A549 (cell line): ENCODE measurements at regions not wholly inside any gene's neighbourhood (a gene's known extent, or its start where the extent isn't known, plus 50 kb on each side); places are given as distances from the start of the nearest gene placed in this dataset.

Experiments used
- ATAC-seq, 2 experiments: fragments of 200-7000 bp in 1 of 2; fragments of >200 bp in 1 of 2; cut with Nextera tagmentation in 1 of 2; cut with Tn5 transposase in 1 of 2; 3 replicates each; pipeline versions ENCODE4 v1.8.0 to v1.9.1; 2018 to 2020; ENCODE audit warnings: mild to moderate bottlenecking in 1 of 2, moderate library complexity in 1 of 2
- CTCF ChIA-PET: fragments of 300-600 bp; sonication (Branson Sonifier 250); formaldehyde crosslinking; extraction: SDS; loops from one replicate; lab custom pipeline; 2021; ENCODE audit warnings: antibody characterized with exemption, inconsistent platforms; lab: Yijun Ruan, JAX
- POLR2A ChIA-PET: fragments of 350-600 bp; formaldehyde crosslinking; extraction: SDS; loops from one replicate; lab custom pipeline; 2021; ENCODE audit warnings: antibody characterized with exemption, inconsistent platforms; lab: Yijun Ruan, JAX
- DNase-seq, 2 experiments: peaks; one replicate each; pipeline versions ENCODE4 v3.0.0 to v3.0.0-alpha.2; 2011 to 2016; ENCODE audit warnings: low read depth in 1 of 2, low spot score in 1 of 2
- FAIRE-seq: peaks from 2 replicates; lab custom pipeline; 2011; peaks lifted over from hg19 to GRCh38; lab: Jason Lieb, UNC
- H3K27ac ChIP-seq, 2 experiments: fragments of >200 bp; sonication (Bioruptor Twin); formaldehyde crosslinking; 3 replicates each; pipeline ENCODE4 v1.5.1; 2016 to 2017
- H3K4me1 ChIP-seq: fragments of >200 bp; sonication (Bioruptor Twin); formaldehyde crosslinking; 3 replicates; pipeline ENCODE4 v1.6.1; 2016
- H3K4me2 ChIP-seq: fragments of >200 bp; sonication (Bioruptor Twin); formaldehyde crosslinking; 3 replicates; pipeline ENCODE4 v1.6.1; 2016
- H3K4me3 ChIP-seq: fragments of >200 bp; sonication (Bioruptor Twin); formaldehyde crosslinking; 3 replicates; pipeline ENCODE4 v1.5.1; 2016
- H3K9me3 ChIP-seq: fragments of >200 bp; sonication (Bioruptor Twin); formaldehyde crosslinking; 3 replicates; pipeline ENCODE4 v1.6.1; 2016
- CHD4 ChIP-seq: fragments of 200-600 bp; sonication (generic); IDR thresholded peaks from 2 replicates; pipeline ENCODE4 v1.6.1; 2016; ENCODE audit warnings: antibody characterized with exemption, mild to moderate bottlenecking, borderline replicate concordance
- EHF ChIP-seq: fragments of 250-450 bp; sonication (Bioruptor Pico); IDR thresholded peaks from 2 replicates; pipeline ENCODE4 v1.5.0; 2020; ENCODE audit warnings: mild to moderate bottlenecking
- EHMT2 ChIP-seq: fragments of 200-600 bp; sonication (generic); IDR thresholded peaks from 2 replicates; pipeline ENCODE4 v1.6.1; 2016; ENCODE audit warnings: antibody characterized with exemption, low read depth, mild to moderate bottlenecking, moderate library complexity
- EP300 ChIP-seq, 2 experiments: fragments of >200 bp; sonication (Bioruptor Twin); formaldehyde crosslinking; IDR thresholded peaks; 2 replicates in 1 of 2; 3 replicates in 1 of 2; pipeline ENCODE4 v1.6.1; 2016 to 2017
- ESRRA ChIP-seq: fragments of 150-350 bp; IDR thresholded peaks from 2 replicates; pipeline ENCODE4 v1.6.1; 2014; ENCODE audit warnings: mild to moderate bottlenecking, low read length, borderline replicate concordance
- FOSB ChIP-seq: fragments of 250-450 bp; sonication (Bioruptor Pico); IDR thresholded peaks from 2 replicates; pipeline ENCODE4 v1.5.0; 2020; ENCODE audit warnings: mild to moderate bottlenecking, moderate library complexity
- FOSL2 ChIP-seq, 2 experiments: fragments of 450-650 bp in 1 of 2; fragments of >200 bp in 1 of 2; sonication (Bioruptor Twin) in 1 of 2; formaldehyde crosslinking; IDR thresholded peaks; 2 replicates each; pipeline versions ENCODE4 v1.5.0 to v1.6.1; 2016 to 2020; ENCODE audit warnings: mild to moderate bottlenecking in 1 of 2, moderate library complexity in 1 of 2
- JUN ChIP-seq, 2 experiments: fragments of >200 bp; sonication (Bioruptor Twin); formaldehyde crosslinking; IDR thresholded peaks; 2 replicates in 1 of 2; 3 replicates in 1 of 2; pipeline ENCODE4 v1.6.1; 2016 to 2017
- JUNB ChIP-seq: fragments of >200 bp; sonication (Bioruptor Twin); formaldehyde crosslinking; IDR thresholded peaks from 2 replicates; pipeline ENCODE4 v1.6.1; 2016
- KDM1A ChIP-seq: fragments of 200-600 bp; sonication (generic); IDR thresholded peaks from 2 replicates; pipeline ENCODE4 v1.6.1; 2016; ENCODE audit warnings: low read depth, mild to moderate bottlenecking
- MAFK ChIP-seq: fragments of 450-650 bp; IDR thresholded peaks from 2 replicates; pipeline ENCODE4 v1.6.1; 2014; ENCODE audit not compliant: partially characterized antibody
- MYC ChIP-seq: IDR thresholded peaks from 2 replicates; pipeline ENCODE4 v1.6.1; 2012; ENCODE audit warnings: mild to moderate bottlenecking, inconsistent platforms, low read length, improper control_type of control experiment, borderline replicate concordance
- NFE2L2 ChIP-seq: fragments of 150-350 bp; conservative IDR thresholded peaks from 2 replicates; pipeline ENCODE4 v1.6.1; 2014; ENCODE audit warnings: low read length
- RCOR1 ChIP-seq: fragments of 150-350 bp; IDR thresholded peaks from 2 replicates; pipeline ENCODE4 v1.6.1; 2014; ENCODE audit warnings: antibody characterized with exemption, low read length, low read depth
- RFX5 ChIP-seq: fragments of 450-650 bp; IDR thresholded peaks from 2 replicates; pipeline ENCODE4 v1.7.1; 2014; ENCODE audit warnings: antibody characterized with exemption, mild to moderate bottlenecking, moderate library complexity
- TFCP2L1 ChIP-seq: fragments of 250-450 bp; sonication (Bioruptor Pico); IDR thresholded peaks from 2 replicates; pipeline ENCODE4 v1.5.0; 2021; ENCODE audit warnings: mild to moderate bottlenecking
- ZFP36 ChIP-seq: fragments of 450-650 bp; IDR thresholded peaks from 2 replicates; pipeline ENCODE4 v1.6.1; 2014; ENCODE audit warnings: borderline replicate concordance; ENCODE audit not compliant: partially characterized antibody
- ZSCAN20 ChIP-seq: fragments of 250-450 bp; sonication (Bioruptor Pico); IDR thresholded peaks from 2 replicates; pipeline ENCODE4 v1.8.0; 2022; ENCODE audit warnings: mild to moderate bottlenecking, moderate library complexity
- WGBS: methylation state at CpG from one replicate; pipeline ENCODE4 v1.1.6; 2017; ENCODE audit errors: missing lambda C conversion rate; 5-methylcytosine and 5-hydroxymethylcytosine counted together
- TF ChIP-seq, protein P1 (sequence below): fragments of 150-350 bp; IDR thresholded peaks from 2 replicates; pipeline ENCODE4 v1.6.1; 2014; ENCODE audit warnings: low read depth, mild to moderate bottlenecking, low read length
- TF ChIP-seq, protein P2 (sequence below): IDR thresholded peaks from 2 replicates; pipeline ENCODE4 v1.6.1; 2012

- Histone ChIP-seq H3K27ac (no peak overlapping the region), H3K4me1 (no peaks in the 10 kb centered on the region), H3K4me3 (no peak overlapping the region), H3K4me2 (no peak overlapping the region), H3K9me3 (no peaks in the 10 kb centered on the region)
- FAIRE-seq (no peak), ATAC-seq (no peak), DNase-seq (no peak)
- ChIA-PET POLR2A (no interaction called here), CTCF (no interaction called here)
- WGBS, result 32% methylated on average over 3 of the region's 3 CpGs
- TF ChIP-seq EHMT2, result no peak
- TF ChIP-seq EHF (CRISPR knock-in tag), result no peak
- TF ChIP-seq, protein P1, sequence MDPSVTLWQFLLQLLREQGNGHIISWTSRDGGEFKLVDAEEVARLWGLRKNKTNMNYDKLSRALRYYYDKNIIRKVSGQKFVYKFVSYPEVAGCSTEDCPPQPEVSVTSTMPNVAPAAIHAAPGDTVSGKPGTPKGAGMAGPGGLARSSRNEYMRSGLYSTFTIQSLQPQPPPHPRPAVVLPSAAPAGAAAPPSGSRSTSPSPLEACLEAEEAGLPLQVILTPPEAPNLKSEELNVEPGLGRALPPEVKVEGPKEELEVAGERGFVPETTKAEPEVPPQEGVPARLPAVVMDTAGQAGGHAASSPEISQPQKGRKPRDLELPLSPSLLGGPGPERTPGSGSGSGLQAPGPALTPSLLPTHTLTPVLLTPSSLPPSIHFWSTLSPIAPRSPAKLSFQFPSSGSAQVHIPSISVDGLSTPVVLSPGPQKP, result no peak
- TF ChIP-seq, protein P2, sequence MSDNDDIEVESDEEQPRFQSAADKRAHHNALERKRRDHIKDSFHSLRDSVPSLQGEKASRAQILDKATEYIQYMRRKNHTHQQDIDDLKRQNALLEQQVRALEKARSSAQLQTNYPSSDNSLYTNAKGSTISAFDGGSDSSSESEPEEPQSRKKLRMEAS, result no peak
- TF ChIP-seq RCOR1, result no peak
- TF ChIP-seq FOSL2 (IDR thresholded peaks at IDR 0.05), result no peak
- TF ChIP-seq FOSL2 (CRISPR knock-in tag; IDR thresholded peaks at IDR 0.05), result no peak
- TF ChIP-seq KDM1A, result no peak
- TF ChIP-seq FOSB (CRISPR knock-in tag), result no peak
- no peak for TF ChIP-seq CHD4
- TF ChIP-seq NFE2L2, result no peak
These were observed 302.8 kb upstream of the NCAM1 start for GRCh38 chr11:112658431-112658878.

DNA sequence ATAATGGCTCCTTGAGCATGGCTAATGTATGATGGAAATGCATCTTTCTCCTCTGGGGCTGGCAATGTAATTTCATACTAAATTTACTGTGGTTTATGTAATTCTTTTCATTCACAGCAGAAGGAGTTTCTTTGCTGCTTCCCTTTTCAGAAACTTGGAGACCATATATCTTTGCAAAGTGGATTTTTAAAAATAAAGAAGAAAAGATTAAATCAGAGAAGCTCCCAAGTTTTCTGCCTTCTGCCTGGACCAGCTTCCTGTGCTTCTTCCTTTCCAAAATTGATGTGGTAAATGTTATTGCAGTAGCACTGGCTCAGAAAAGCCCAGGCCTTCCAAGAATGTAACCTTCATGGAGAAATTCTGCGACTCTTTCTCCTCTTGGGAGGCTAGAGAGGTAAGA is 300.1 kb upstream of the NCAM1 start:
- 8% methylated on average over 1 of the region's 1 CpG for WGBS
- no peak for TF ChIP-seq MYC
- ChIA-PET POLR2A (no interaction called here), CTCF (no interaction called here)
- Histone ChIP-seq H3K9me3 (no peaks in the 10 kb centered on the region), H3K4me2 (no peak overlapping the region), H3K4me3 (no peak overlapping the region), H3K27ac (no peak overlapping the region), H3K4me1 (no peaks in the 10 kb centered on the region)
- ATAC-seq, result no peak
- no peak for DNase-seq
- FAIRE-seq, result no peak

DNA sequence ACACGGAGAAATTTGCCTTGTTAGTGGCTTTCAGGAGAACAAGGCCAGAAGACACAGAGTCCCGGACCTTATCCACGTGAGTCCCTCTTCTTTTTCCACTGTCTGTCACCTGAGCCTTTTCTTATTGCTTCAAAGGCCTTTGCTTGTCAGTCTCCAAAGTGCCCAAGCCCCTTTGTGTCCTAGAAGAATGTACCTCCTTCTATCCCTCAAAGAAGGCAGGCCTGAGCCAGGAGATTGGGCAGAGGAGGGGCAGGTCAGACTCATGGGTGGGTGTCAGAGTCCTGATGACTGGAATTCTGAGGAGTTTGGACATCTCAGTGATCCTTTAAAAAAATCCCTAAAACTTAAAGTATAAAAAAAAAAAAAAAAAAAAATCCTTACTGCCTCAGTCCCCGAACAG is 299.6 kb upstream of the NCAM1 start:
- no peak overlapping the region for H3K4me2 ChIP-seq
- WGBS, result 7% methylated on average over 4 of the region's 4 CpGs
- FAIRE-seq (no peak), ATAC-seq (no peak)
- TF ChIP-seq JUNB (no peak), RFX5 (no peak)
- TF ChIP-seq, all 56 proteins: peak for 0
- Histone ChIP-seq H3K4me3 (no peak overlapping the region), H3K4me1 (no peaks in the 10 kb centered on the region), H3K27ac (no peak overlapping the region), H3K9me3 (no peaks in the 10 kb centered on the region)
- no peak for DNase-seq
- ChIA-PET POLR2A (no interaction called here), CTCF (no interaction called here)

GRCh38 chr11:112662554-112662953 is 298.7 kb upstream of the NCAM1 start:
- no peaks in the 10 kb centered on the region for H3K4me1 ChIP-seq
- ATAC-seq (no peak), DNase-seq (no peak), FAIRE-seq (no peak)
- TF ChIP-seq EP300 (IDR thresholded peaks at IDR 0.05) (no peak), TFCP2L1 (CRISPR knock-in tag) (no peak), ZSCAN20 (CRISPR knock-in tag) (no peak), JUN (IDR thresholded peaks at IDR 0.05) (no peak), ZFP36 (no peak), MAFK (no peak), ESRRA (no peak)
- WGBS, result 65% methylated on average over 1 of the region's 2 CpGs
- ChIA-PET CTCF (no interaction called here), POLR2A (no interaction called here)
- H3K27ac ChIP-seq, result no peak overlapping the region
- no peak overlapping the region for H3K4me2 ChIP-seq
- H3K9me3 ChIP-seq, result no peaks in the 10 kb centered on the region
- H3K4me3 ChIP-seq, result no peak overlapping the region
